ENCODE measurements at regions not wholly inside any gene's neighbourhood (a gene's known extent, or its start where the extent isn't known, plus 50 kb on each side); places are given as distances from the start of the nearest gene placed in this dataset.
"Not testable (repeated sequence)": the region's sequence is repeated elsewhere in the genome, so short reads cannot be mapped to it uniquely, and the experiment has no call there.

GRCh38 chr13:111696121-111696520 is 370.8 kb upstream of the SOX1 start:
- TF ChIP-seq CTCF (IDR thresholded peaks at IDR 0.05); MAX (CRISPR knock-in tag; IDR thresholded peaks at IDR 0.05); ESRRA (CRISPR knock-in tag; IDR thresholded peaks at IDR 0.05; ENCODE audit: borderline replicate concordance); CREM (CRISPR knock-in tag; IDR thresholded peaks at IDR 0.05); NR1H2 (CRISPR knock-in tag; IDR thresholded peaks at IDR 0.05); ATF2 (CRISPR knock-in tag; IDR thresholded peaks at IDR 0.05; ENCODE audit: borderline replicate concordance, low read depth); ZNF138 (CRISPR knock-in tag; conservative IDR thresholded peaks at IDR 0.05): not testable (repeated sequence)

Data from WTC11 (cell line).